ENCODE measurements at regions not wholly inside any gene's neighbourhood (a gene's known extent, or its start where the extent isn't known, plus 50 kb on each side); places are given as distances from the start of the nearest gene placed in this dataset.

- TF ChIP-seq CSRNP3 (CRISPR knock-in tag; IDR thresholded peaks at IDR 0.05) (no peak), ZNF565 (CRISPR knock-in tag; conservative IDR thresholded peaks at IDR 0.05; ENCODE audit: low read depth) (no peak), ISL1 (CRISPR knock-in tag; IDR thresholded peaks at IDR 0.05) (no peak), ESRRG (CRISPR knock-in tag; IDR thresholded peaks at IDR 0.05) (no peak), ZNF8 (CRISPR knock-in tag; IDR thresholded peaks at IDR 0.05) (no peak), PATZ1 (CRISPR knock-in tag; IDR thresholded peaks at IDR 0.05; ENCODE audit: borderline replicate concordance) (no peak)
- TF ChIP-seq, protein P1, sequence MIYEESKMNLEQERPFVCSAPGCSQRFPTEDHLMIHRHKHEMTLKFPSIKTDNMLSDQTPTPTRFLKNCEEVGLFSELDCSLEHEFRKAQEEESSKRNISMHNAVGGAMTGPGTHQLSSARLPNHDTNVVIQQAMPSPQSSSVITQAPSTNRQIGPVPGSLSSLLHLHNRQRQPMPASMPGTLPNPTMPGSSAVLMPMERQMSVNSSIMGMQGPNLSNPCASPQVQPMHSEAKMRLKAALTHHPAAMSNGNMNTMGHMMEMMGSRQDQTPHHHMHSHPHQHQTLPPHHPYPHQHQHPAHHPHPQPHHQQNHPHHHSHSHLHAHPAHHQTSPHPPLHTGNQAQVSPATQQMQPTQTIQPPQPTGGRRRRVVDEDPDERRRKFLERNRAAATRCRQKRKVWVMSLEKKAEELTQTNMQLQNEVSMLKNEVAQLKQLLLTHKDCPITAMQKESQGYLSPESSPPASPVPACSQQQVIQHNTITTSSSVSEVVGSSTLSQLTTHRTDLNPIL (CRISPR knock-in tag; IDR thresholded peaks at IDR 0.05; ENCODE audit: low read depth): no peak
Measured at GRCh38 chr10:3420527-3421469, 248.2 kb upstream of the PITRM1 start.
